HUES64 (cell line): ENCODE measurements at regions not wholly inside any gene's neighbourhood (a gene's known extent, or its start where the extent isn't known, plus 50 kb on each side); places are given as distances from the start of the nearest gene placed in this dataset.
"Not testable (repeated sequence)": the region's sequence is repeated elsewhere in the genome, so short reads cannot be mapped to it uniquely, and the experiment has no call there.

ENCODE experiments used
- H3K27ac ChIP-seq: 2 replicates; pipeline ENCODE4 v1.7.0; 2013; ENCODE audit warnings: low read depth, low read length, inconsistent platforms
- H3K27me3 ChIP-seq: 2 replicates; pipeline ENCODE4 v1.6.1; 2013; ENCODE audit warnings: mild to moderate bottlenecking, low read length; ENCODE audit not compliant: insufficient read depth
- H3K36me3 ChIP-seq: 2 replicates; pipeline ENCODE4 v1.6.1; 2013; ENCODE audit warnings: mild to moderate bottlenecking, low read length; ENCODE audit not compliant: insufficient read depth
- H3K4me1 ChIP-seq: 2 replicates; pipeline ENCODE4 v1.6.1; 2013; ENCODE audit warnings: mild to moderate bottlenecking, low read length, moderate library complexity; ENCODE audit not compliant: insufficient read depth
- H3K4me3 ChIP-seq: 2 replicates; pipeline ENCODE4 v1.5.1; 2013; ENCODE audit warnings: mild to moderate bottlenecking, low read length, moderate library complexity
- H3K9ac ChIP-seq: 2 replicates; pipeline ENCODE4 v1.6.1; 2013; ENCODE audit warnings: mild to moderate bottlenecking, low read depth, low read length
- H3K9me3 ChIP-seq: 2 replicates; pipeline ENCODE4 v1.6.1; 2013; ENCODE audit warnings: low read depth, low read length; ENCODE audit not compliant: insufficient read depth
- WGBS: fragments of 150-250, 120-280 bp; methylation state at CpG from one replicate; pipeline ENCODE4 v1.1.7; 2013; ENCODE audit warnings: missing lambda C conversion rate; 5-methylcytosine and 5-hydroxymethylcytosine counted together

DNA sequence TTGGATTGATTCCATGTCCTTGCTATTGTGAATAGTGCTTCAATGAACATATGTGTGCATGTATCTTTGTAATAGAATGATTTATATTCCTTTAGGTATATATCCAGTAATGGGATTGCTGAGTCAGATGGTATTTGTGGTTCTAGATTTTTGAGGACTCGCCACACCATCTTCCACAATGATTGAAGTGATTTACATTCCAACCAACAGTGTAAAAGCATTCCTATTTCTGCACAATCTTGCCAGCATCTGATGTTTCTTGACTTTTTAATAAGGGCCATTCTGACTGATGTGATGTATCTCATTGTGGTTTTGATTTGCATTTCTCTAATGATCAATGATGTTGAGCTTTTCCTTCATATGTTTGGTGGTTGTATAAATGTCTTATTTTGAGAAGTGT lies 437.9 kb downstream of the IRX1 start:
- H3K27ac ChIP-seq, H3K4me1 ChIP-seq, H3K36me3 ChIP-seq, H3K27me3 ChIP-seq, H3K4me3 ChIP-seq, H3K9ac ChIP-seq, H3K9me3 ChIP-seq: not testable (repeated sequence)
- WGBS = no CpG with 5 or more reads among the region's 1 CpG

DNA sequence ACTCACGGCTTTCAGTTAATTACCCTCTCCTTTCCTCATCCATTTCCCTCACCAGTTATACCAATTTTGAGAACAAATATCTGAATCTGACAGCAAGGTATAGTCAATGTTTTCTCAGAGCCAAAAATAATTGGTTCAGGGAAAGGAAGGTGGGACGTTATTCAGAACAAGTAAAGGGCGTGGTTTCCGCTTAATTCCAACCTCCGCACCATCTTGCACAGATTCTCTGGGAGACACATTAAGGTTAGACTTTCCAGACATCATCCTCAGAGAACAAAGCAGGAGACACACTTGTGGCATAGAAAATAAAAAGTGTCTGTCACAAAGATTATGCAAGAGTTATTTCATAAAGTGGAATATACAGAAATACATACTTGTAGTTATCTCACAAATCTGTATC lies 441.2 kb downstream of the IRX1 start:
- Histone ChIP-seq H3K27ac (no peak overlapping the region), H3K27me3 (no peaks in the 10 kb centered on the region), H3K9ac (no peak overlapping the region), H3K4me1 (no peaks in the 10 kb centered on the region), H3K9me3 (no peaks in the 10 kb centered on the region), H3K36me3 (no peaks in the 10 kb centered on the region), H3K4me3 (no peak overlapping the region)
- WGBS = 90% methylated on average over 4 of the region's 5 CpGs

DNA sequence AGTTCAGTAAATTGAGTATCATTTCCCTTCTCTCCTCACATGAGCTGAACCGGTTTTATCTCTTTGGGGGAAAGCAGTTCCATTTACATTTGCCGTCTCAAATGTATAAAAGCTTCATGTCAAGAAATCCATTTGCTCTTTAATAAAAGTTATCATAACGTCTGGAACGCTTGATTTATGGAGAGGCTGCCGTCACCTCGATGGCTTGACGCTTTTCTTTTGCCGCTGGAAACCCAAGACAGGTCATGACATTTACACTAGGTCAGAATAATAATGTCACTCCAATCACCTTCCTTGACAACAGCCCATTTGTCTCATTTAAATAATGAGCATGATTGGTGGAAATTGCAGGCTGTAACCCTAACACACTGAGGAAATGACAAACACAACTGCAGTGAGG lies 443.4 kb downstream of the IRX1 start:
- WGBS = 97% methylated on average over 8 of the region's 8 CpGs
- no peaks in the 10 kb centered on the region for H3K9me3 ChIP-seq

DNA sequence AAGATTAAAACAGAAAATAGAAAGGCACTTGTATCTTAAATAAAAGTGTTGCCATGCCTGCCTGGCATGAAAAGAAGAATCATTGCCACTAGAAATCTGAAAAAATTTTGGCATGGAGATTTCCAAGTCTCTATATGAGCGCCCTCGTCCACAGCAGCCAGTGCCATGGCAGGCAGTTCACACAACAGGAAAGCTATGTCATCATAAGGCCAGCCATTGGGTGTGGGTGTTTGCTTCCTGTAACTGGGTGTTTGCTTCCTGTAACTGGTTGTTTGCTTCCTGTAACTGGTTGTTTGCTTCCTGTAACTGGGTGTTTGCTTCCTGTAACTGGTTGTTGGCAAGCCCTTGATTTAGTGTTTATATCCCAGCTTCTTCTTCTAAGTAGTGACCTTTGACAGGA lies 446.7 kb downstream of the IRX1 start:
- H3K4me3 ChIP-seq = no peak overlapping the region
- 92% methylated on average over 2 of the region's 2 CpGs for WGBS
- no peak overlapping the region for H3K9ac ChIP-seq
- H3K9me3 ChIP-seq = no peaks in the 10 kb centered on the region
- H3K27ac ChIP-seq = no peak overlapping the region
- no peaks in the 10 kb centered on the region for H3K4me1 ChIP-seq
- H3K36me3 ChIP-seq = no peaks in the 10 kb centered on the region
- H3K27me3 ChIP-seq = no peaks in the 10 kb centered on the region

More for the DNA sequence above, 443.4 kb downstream of the IRX1 start:
- Histone ChIP-seq H3K27ac (no peak overlapping the region), H3K4me3 (no peak overlapping the region), H3K4me1 (no peaks in the 10 kb centered on the region), H3K36me3 (no peaks in the 10 kb centered on the region), H3K27me3 (no peaks in the 10 kb centered on the region), H3K9ac (no peak overlapping the region)

DNA sequence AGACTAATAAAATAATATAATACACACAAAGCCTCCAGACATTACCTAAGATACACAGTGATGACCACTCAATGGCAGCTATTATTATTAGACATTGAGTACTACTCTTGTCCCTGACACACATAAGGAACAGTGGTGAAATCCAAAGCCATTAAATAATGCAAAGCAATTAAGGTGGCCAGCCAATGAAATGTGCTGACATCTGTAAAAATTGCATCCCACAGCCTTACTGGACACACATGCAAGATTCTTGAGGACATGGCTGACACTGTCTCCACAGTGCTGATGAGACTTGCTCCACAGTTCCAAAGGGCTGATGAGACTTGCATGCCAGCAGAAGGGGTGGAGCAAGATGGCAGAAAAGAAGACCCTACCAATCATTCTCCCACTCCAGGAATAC lies 447.5 kb downstream of the IRX1 start:
- H3K4me3 ChIP-seq = no peak overlapping the region
- H3K27ac ChIP-seq = no peak overlapping the region
- no peaks in the 10 kb centered on the region for H3K9me3 ChIP-seq

DNA sequence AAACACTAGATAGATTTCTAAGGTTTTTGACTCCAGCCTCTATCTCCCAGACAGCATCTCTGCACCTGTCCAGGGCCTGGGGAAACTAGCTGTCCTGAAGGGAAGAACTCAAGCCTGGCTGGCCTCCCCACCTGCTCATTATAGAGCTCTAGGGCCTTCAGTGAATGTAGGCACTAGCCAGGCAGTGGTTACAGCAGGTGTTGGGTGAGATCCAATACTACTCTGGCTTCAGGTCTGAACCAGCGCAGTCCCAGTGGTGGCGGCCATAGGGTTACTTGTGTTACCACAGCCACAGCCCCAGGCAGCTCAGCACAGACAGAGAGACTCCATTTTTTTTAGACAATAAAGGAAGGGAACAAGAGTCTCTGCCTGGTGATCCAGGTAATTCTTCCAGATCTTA lies 449.2 kb downstream of the IRX1 start:
- Histone ChIP-seq H3K4me3 (no peak overlapping the region), H3K9ac (no peak overlapping the region), H3K4me1 (no peaks in the 10 kb centered on the region), H3K27me3 (no peaks in the 10 kb centered on the region), H3K9me3 (no peaks in the 10 kb centered on the region), H3K36me3 (no peaks in the 10 kb centered on the region), H3K27ac (no peak overlapping the region)
- 97% methylated on average over 2 of the region's 2 CpGs for WGBS

More for the DNA sequence above, 447.5 kb downstream of the IRX1 start:
- Histone ChIP-seq H3K9ac (no peak overlapping the region), H3K36me3 (no peaks in the 10 kb centered on the region), H3K27me3 (no peaks in the 10 kb centered on the region), H3K4me1 (no peaks in the 10 kb centered on the region)

GRCh38 chr5:4048398-4048797 lies 452.8 kb downstream of the IRX1 start:
- Histone ChIP-seq H3K4me3 (no peak overlapping the region), H3K27ac (no peak overlapping the region), H3K27me3 (no peaks in the 10 kb centered on the region), H3K9ac (no peak overlapping the region), H3K36me3 (no peaks in the 10 kb centered on the region), H3K4me1 (no peaks in the 10 kb centered on the region), H3K9me3 (no peaks in the 10 kb centered on the region)
- WGBS = 79% methylated on average over 4 of the region's 4 CpGs

GRCh38 chr5:4050203-4050602 lies 454.6 kb downstream of the IRX1 start:
- Histone ChIP-seq H3K27ac (no peak overlapping the region), H3K9me3 (no peaks in the 10 kb centered on the region), H3K9ac (no peak overlapping the region), H3K4me3 (no peak overlapping the region), H3K27me3 (no peaks in the 10 kb centered on the region), H3K4me1 (no peaks in the 10 kb centered on the region), H3K36me3 (no peaks in the 10 kb centered on the region)
- 88% methylated on average over 5 of the region's 6 CpGs for WGBS

- WGBS = 98% methylated on average over 4 of the region's 4 CpGs
- no peak overlapping the region for H3K4me3 ChIP-seq
- no peaks in the 10 kb centered on the region for H3K9me3 ChIP-seq
- no peaks in the 10 kb centered on the region for H3K4me1 ChIP-seq
- no peaks in the 10 kb centered on the region for H3K36me3 ChIP-seq
- H3K9ac ChIP-seq = no peak overlapping the region
- no peak overlapping the region for H3K27ac ChIP-seq
- H3K27me3 ChIP-seq = no peaks in the 10 kb centered on the region
Measured at GRCh38 chr5:4053136-4053535, 457.5 kb downstream of the IRX1 start.

DNA sequence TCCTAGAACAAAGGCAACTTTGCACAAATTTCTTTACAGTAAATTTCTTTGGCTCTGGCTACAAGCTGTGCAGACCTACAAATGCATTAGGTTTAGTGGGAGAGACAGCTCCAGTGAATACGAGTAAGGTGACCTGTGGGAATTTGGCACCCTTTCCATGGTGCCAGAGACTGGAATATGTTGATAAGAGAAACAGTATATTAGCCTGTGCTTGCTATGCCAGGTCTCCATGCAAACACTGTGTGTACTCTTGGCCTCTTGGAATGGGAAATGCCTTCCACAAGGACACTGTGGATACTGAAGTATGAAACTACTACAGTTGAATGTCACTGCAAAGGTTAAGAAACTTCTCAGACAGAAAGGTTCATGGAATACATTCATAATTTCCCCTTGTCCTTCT lies 458.5 kb downstream of the IRX1 start:
- H3K27me3 ChIP-seq = no peaks in the 10 kb centered on the region
- no peak overlapping the region for H3K27ac ChIP-seq
- H3K9me3 ChIP-seq = no peaks in the 10 kb centered on the region
- no peaks in the 10 kb centered on the region for H3K36me3 ChIP-seq
- no peaks in the 10 kb centered on the region for H3K4me1 ChIP-seq
- 89% methylated on average over 1 of the region's 1 CpG for WGBS
- no peak overlapping the region for H3K4me3 ChIP-seq
- no peak overlapping the region for H3K9ac ChIP-seq

DNA sequence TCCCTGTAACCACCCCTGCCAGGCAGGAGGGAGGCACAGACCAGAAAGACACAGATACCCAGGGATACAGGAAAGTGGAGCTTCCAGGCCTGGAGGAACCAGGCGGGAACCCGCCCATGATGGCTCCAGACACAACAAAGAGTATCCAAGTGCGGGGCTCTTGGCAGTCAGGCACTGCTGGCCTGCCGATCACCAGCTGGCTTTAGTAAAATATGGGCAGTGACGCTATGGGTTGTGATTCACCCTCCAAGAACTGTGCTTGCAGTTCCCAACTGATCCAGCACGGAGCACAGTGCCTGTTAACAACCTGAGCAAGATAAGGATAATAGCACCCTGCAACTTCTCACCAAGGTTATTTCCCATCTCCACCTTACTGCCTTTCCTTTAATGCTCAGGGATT lies 463.3 kb downstream of the IRX1 start:
- Histone ChIP-seq H3K4me3 (no peak overlapping the region), H3K9me3 (no peaks in the 10 kb centered on the region), H3K27me3 (no peaks in the 10 kb centered on the region), H3K27ac (no peak overlapping the region), H3K9ac (no peak overlapping the region), H3K4me1 (no peaks in the 10 kb centered on the region), H3K36me3 (no peaks in the 10 kb centered on the region)
- WGBS = 80% methylated on average over 6 of the region's 6 CpGs

- Histone ChIP-seq H3K9me3 (no peaks in the 10 kb centered on the region), H3K9ac (no peak overlapping the region), H3K4me1 (no peaks in the 10 kb centered on the region), H3K27me3 (no peaks in the 10 kb centered on the region), H3K4me3 (no peak overlapping the region), H3K27ac (no peak overlapping the region), H3K36me3 (no peaks in the 10 kb centered on the region)
- WGBS = 84% methylated on average over 11 of the region's 11 CpGs
Measured at GRCh38 chr5:4065472-4066320, 470.1 kb downstream of the IRX1 start.
